Endothelial cell (in vitro differentiated cells): ENCODE measurements at regions not wholly inside any gene's neighbourhood (a gene's known extent, or its start where the extent isn't known, plus 50 kb on each side); places are given as distances from the start of the nearest gene placed in this dataset.

Source experiments
- DNase-seq: peaks from one replicate; pipeline ENCODE4 v3.0.0; 2021; ENCODE audit warnings: low spot score
- H3K27ac Mint-ChIP-seq: one replicate; pipeline ENCODE4 v1.8.0; 2021; ENCODE audit warnings: mixed read lengths, inconsistent platforms; ENCODE audit not compliant: unreplicated experiment
- H3K27me3 Mint-ChIP-seq: one replicate; pipeline ENCODE4 v1.8.0; 2021; ENCODE audit warnings: mild to moderate bottlenecking, moderate library complexity, mixed read lengths, inconsistent platforms; ENCODE audit not compliant: unreplicated experiment
- H3K36me3 Mint-ChIP-seq: one replicate; pipeline ENCODE4 v1.8.0; 2021; ENCODE audit warnings: mild to moderate bottlenecking, low read depth, mixed read lengths, inconsistent platforms; ENCODE audit not compliant: unreplicated experiment
- H3K4me1 Mint-ChIP-seq: one replicate; pipeline ENCODE4 v1.8.0; 2021; ENCODE audit warnings: mild to moderate bottlenecking, mixed read lengths, inconsistent platforms; ENCODE audit not compliant: unreplicated experiment
- H3K4me3 Mint-ChIP-seq: one replicate; pipeline ENCODE4 v1.8.0; 2021; ENCODE audit warnings: mild to moderate bottlenecking, mixed read lengths, inconsistent platforms; ENCODE audit not compliant: unreplicated experiment
- H3K9me3 Mint-ChIP-seq: one replicate; pipeline ENCODE4 v1.8.0; 2021; ENCODE audit warnings: mixed read lengths, inconsistent platforms; ENCODE audit not compliant: unreplicated experiment
- CTCF ChIP-seq: fragments of 200-600 bp; sonication (generic); IDR thresholded peaks from one replicate; pipeline ENCODE4 v1.5.0; 2021; ENCODE audit warnings: antibody characterized with exemption; ENCODE audit not compliant: unreplicated experiment

GRCh38 chrX:118250445-118250844, 95.5 kb upstream of the WDR44 start:
- no peak for DNase-seq
- no peak overlapping the region for H3K27ac Mint-ChIP-seq
- no peak for TF ChIP-seq CTCF
- no peaks in the 10 kb centered on the region for H3K9me3 Mint-ChIP-seq
- H3K27me3 Mint-ChIP-seq = no peaks in the 10 kb centered on the region
- H3K36me3 Mint-ChIP-seq = no peaks in the 10 kb centered on the region
- H3K4me1 Mint-ChIP-seq = no peaks in the 10 kb centered on the region
- H3K4me3 Mint-ChIP-seq = no peak overlapping the region

GRCh38 chrX:118251271-118251670, 94.6 kb upstream of the WDR44 start:
- DNase-seq = no peak
- no peak for TF ChIP-seq CTCF
- H3K9me3 Mint-ChIP-seq = no peaks in the 10 kb centered on the region
- H3K27me3 Mint-ChIP-seq = no peaks in the 10 kb centered on the region
- no peak overlapping the region for H3K27ac Mint-ChIP-seq
- no peaks in the 10 kb centered on the region for H3K36me3 Mint-ChIP-seq
- H3K4me3 Mint-ChIP-seq = no peak overlapping the region
- no peaks in the 10 kb centered on the region for H3K4me1 Mint-ChIP-seq

- Mint-ChIP-seq H3K27me3 (no peaks in the 10 kb centered on the region), H3K27ac (no peak overlapping the region), H3K36me3 (no peaks in the 10 kb centered on the region), H3K4me1 (no peaks in the 10 kb centered on the region), H3K4me3 (no peak overlapping the region), H3K9me3 (no peaks in the 10 kb centered on the region)
- no peak for TF ChIP-seq CTCF
- DNase-seq = no peak
Measured at GRCh38 chrX:118252967-118253366, 92.9 kb upstream of the WDR44 start.

- TF ChIP-seq CTCF = peak; percentile 62
- Mint-ChIP-seq H3K4me1 (peaks cover 7% of the 10 kb centered on the region), H3K27me3 (no peaks in the 10 kb centered on the region), H3K4me3 (no peak overlapping the region), H3K9me3 (no peaks in the 10 kb centered on the region), H3K27ac (no peak overlapping the region), H3K36me3 (no peaks in the 10 kb centered on the region)
- DNase-seq = peak; percentile 53
Measured at GRCh38 chrX:118254611-118255010, 91.3 kb upstream of the WDR44 start.

GRCh38 chrX:118255921-118256320, 90.0 kb upstream of the WDR44 start:
- Mint-ChIP-seq H3K27me3 (no peaks in the 10 kb centered on the region), H3K4me3 (no peak overlapping the region), H3K36me3 (no peaks in the 10 kb centered on the region), H3K27ac (no peak overlapping the region), H3K4me1 (peaks cover 8% of the 10 kb centered on the region), H3K9me3 (no peaks in the 10 kb centered on the region)
- DNase-seq = no peak
- no peak for TF ChIP-seq CTCF
